Peyer's patch (tissue), 4 donors: ENCODE measurements at regions not wholly inside any gene's neighbourhood (a gene's known extent, or its start where the extent isn't known, plus 50 kb on each side); places are given as distances from the start of the nearest gene placed in this dataset.

Experiments
- DNase-seq, 3 donors: peaks; one replicate each; pipeline ENCODE4 v3.0.0-alpha.2; 2017 to 2019
- H3K27ac ChIP-seq, 4 donors: fragments of 200-600 bp; sonication (generic); one replicate each; pipeline ENCODE4 v1.5.1; 2016 to 2019
- H3K27me3 ChIP-seq, 2 donors: fragments of 200-600 bp; sonication (generic); one replicate each; pipeline ENCODE4 v1.5.1; 2019
- H3K36me3 ChIP-seq, 3 donors: fragments of 200-600 bp; sonication (generic); one replicate each; pipeline ENCODE4 v1.5.1; 2016 to 2019
- H3K4me1 ChIP-seq, 4 donors: fragments of 200-600 bp; sonication (generic); one replicate each; pipeline ENCODE4 v1.5.1; 2016 to 2019
- H3K4me3 ChIP-seq, 4 donors: fragments of 200-600 bp; sonication (generic); 1 replicate in 3 of 4; 2 replicates in 1 of 4; pipeline ENCODE4 v1.5.1; 2016 to 2019; ENCODE audit warnings: mild to moderate bottlenecking in 1 of 4
- H3K9me3 ChIP-seq, 4 donors: fragments of 200-600 bp; sonication (generic); one replicate each; pipeline ENCODE4 v1.5.1; 2016 to 2019; ENCODE audit warnings: mild to moderate bottlenecking in 1 of 4
- POLR2A ChIP-seq, 2 donors: fragments of 450-650 bp; IDR thresholded peaks; one replicate each; pipeline ENCODE4 v1.5.1; 2017; ENCODE audit warnings: antibody characterized with exemption in 2 of 2, mild to moderate bottlenecking in 2 of 2, moderate library complexity in 2 of 2
- TF ChIP-seq, protein P1 (sequence below), 6 experiments: fragments of 450-650 bp in 4 of 6; fragments of 200-600 bp in 2 of 6; sonication (generic) in 1 of 6; IDR thresholded peaks; one replicate each; pipeline ENCODE4 v1.5.1; 2017 to 2019; ENCODE audit warnings: antibody characterized with exemption in 6 of 6, mild to moderate bottlenecking in 3 of 6, moderate library complexity in 1 of 6

DNA sequence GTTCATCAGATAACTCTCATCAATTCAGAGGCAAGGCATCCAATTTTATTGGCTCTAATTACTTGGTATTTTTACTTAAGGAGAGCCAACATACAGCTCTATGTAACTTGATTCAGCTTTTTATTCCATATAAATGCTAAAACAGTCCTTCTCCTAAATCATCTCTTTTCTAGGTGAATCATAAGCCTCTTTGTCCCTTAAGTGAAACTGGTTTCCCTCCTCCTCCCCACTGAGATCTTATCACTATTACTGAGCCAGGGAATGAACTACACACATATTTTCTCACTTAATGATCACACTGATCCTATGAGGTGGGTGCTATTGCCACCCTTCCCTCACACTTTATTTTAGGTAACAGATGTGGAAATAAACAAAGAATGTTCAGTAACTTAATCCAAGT is 1143.8 kb downstream of the MAT2B start:
- TF ChIP-seq, protein P1, sequence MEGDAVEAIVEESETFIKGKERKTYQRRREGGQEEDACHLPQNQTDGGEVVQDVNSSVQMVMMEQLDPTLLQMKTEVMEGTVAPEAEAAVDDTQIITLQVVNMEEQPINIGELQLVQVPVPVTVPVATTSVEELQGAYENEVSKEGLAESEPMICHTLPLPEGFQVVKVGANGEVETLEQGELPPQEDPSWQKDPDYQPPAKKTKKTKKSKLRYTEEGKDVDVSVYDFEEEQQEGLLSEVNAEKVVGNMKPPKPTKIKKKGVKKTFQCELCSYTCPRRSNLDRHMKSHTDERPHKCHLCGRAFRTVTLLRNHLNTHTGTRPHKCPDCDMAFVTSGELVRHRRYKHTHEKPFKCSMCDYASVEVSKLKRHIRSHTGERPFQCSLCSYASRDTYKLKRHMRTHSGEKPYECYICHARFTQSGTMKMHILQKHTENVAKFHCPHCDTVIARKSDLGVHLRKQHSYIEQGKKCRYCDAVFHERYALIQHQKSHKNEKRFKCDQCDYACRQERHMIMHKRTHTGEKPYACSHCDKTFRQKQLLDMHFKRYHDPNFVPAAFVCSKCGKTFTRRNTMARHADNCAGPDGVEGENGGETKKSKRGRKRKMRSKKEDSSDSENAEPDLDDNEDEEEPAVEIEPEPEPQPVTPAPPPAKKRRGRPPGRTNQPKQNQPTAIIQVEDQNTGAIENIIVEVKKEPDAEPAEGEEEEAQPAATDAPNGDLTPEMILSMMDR (IDR thresholded peaks at IDR 0.05) = no peak
- no peak for TF ChIP-seq POLR2A (IDR thresholded peaks at IDR 0.05)
- H3K4me3 ChIP-seq = no peak overlapping the region
- H3K9me3 ChIP-seq = no peaks in the 10 kb centered on the region
- H3K4me1 ChIP-seq = no peaks in the 10 kb centered on the region
- H3K27me3 ChIP-seq = no peaks in the 10 kb centered on the region
- H3K36me3 ChIP-seq = no peaks in the 10 kb centered on the region
- H3K27ac ChIP-seq = no peak overlapping the region
- DNase-seq = no peak

DNA sequence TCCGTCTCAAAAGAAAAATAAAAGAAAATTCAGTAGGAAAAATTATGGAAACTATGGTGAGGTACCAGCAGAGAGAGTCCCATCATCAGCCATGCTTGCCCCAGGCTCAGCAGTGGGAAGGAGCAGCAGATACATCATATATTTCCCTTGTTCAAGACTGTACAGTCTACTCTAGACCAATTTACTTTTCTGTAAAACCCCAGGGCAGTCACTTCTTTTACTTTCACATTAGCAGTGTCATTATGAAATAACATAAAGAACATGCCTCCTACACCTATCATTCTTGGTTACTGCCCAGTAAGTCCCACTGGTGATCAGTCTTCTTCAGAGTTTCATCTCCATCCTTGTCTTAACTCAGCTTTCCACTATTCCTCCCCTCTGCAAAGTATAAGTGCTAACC is 1145.0 kb downstream of the MAT2B start:
- no peak for TF ChIP-seq POLR2A (IDR thresholded peaks at IDR 0.05)
- TF ChIP-seq, protein P1 (IDR thresholded peaks at IDR 0.05) = no peak
- H3K4me1 ChIP-seq = no peaks in the 10 kb centered on the region
- DNase-seq = no peak

DNA sequence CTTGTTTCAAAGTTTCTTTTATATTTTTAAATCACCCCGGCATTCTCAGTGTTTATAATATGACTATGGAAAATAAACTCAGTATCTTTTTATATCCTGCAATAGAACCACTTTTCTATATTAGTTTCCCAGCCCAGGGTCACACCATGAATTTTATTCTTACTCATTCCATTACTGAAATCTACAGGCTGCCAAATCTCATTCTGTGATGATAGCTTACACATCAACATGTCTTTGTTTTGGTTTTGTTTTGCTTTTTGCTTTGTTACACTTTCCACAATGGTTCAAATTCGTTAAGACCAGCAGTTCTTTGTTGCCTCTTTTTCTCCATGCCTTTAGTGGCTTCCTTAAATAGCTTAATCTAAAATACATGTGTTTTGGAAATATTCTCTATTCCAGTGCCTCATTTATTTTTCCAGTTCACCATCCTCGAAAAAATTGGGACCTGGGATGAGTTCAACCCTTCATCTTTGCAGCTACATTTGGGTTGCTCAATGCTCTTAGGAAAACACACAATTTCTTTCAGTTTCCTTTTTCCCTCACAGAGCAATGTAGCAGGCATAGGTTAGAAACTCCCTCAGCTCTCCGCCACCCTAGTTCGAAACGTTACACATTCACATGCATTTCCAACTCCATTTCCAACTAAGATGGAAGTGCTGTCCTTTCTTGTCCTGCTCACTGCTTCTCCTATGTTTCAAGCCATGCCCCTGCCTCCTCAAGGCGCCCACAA is 1146.3 kb downstream of the MAT2B start:
- Histone ChIP-seq H3K4me3 (no peak overlapping the region), H3K27ac (no peak overlapping the region), H3K36me3 (no peaks in the 10 kb centered on the region), H3K9me3 (no peaks in the 10 kb centered on the region), H3K4me1 (no peaks in the 10 kb centered on the region), H3K27me3 (no peaks in the 10 kb centered on the region)
- DNase-seq = no peak
- TF ChIP-seq, protein P1 (IDR thresholded peaks at IDR 0.05) = no peak
- no peak for TF ChIP-seq POLR2A (IDR thresholded peaks at IDR 0.05)

More for the DNA sequence above, 1145.0 kb downstream of the MAT2B start:
- Histone ChIP-seq H3K27me3 (no peaks in the 10 kb centered on the region), H3K27ac (no peak overlapping the region), H3K4me3 (no peak overlapping the region), H3K36me3 (no peaks in the 10 kb centered on the region), H3K9me3 (no peaks in the 10 kb centered on the region)

DNA sequence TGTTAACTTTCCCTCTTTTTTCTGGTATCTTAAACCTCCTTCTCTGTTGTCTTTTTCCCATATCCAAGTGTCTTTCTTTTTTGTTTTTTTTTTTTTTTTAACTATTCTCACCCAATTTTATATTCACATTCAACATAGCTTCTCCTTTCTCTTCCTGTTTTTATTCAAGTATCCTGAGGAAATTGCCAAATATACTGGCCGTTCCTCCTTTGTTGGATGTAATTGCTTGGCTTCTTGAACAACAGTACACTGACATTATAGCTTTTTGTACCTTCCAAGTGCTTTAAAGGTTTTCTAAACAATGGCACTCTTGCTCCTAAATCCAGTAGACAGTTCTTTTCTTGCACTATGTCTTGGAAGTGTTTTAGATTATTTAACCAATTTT is 1146.8 kb downstream of the MAT2B start:
- no peak overlapping the region for H3K4me3 ChIP-seq
- H3K4me1 ChIP-seq = no peaks in the 10 kb centered on the region
- no peak for TF ChIP-seq POLR2A (IDR thresholded peaks at IDR 0.05)
- TF ChIP-seq, protein P1 (IDR thresholded peaks at IDR 0.05) = no peak
- no peaks in the 10 kb centered on the region for H3K9me3 ChIP-seq
- no peaks in the 10 kb centered on the region for H3K36me3 ChIP-seq
- H3K27me3 ChIP-seq = no peaks in the 10 kb centered on the region
- H3K27ac ChIP-seq = no peak overlapping the region
- no peak for DNase-seq

DNA sequence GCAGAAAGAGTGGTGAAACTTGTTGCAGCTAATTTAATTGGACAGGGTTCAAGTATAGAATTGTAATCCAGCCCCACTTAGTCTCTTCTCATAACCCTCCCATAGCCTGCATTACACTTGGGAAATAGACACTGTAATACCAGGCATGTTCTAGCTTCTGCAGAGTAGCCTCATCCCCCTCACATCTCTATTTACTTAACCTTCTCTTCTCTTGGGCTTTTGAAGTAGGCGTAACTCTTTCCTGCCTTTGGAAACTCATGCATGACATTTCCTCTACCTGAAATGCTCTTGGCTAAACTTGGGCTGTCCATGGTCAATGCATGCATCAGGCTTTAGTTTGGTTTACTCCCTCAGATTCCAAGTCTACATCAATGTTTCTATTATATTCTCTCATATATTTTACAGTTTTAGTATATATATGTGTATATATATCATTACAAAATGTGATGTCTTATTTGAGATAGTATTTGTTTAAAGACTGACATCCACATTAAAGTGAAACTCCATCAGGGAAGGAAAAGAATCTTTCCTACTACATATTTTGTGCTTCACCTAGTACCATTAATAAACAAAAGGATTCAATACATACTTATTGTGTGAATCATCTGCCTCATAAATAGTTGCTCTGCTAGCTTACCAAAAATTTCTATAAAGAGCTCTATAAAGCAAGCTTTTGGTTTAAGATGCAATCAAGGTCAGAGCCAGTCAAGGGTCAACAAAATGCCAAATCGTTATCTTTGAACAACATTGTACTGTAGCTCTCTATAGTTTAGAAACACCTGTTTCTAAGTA is 1158.0 kb downstream of the MAT2B start:
- DNase-seq = no peak
- Histone ChIP-seq H3K9me3 (no peaks in the 10 kb centered on the region), H3K4me1 (no peaks in the 10 kb centered on the region), H3K36me3 (no peaks in the 10 kb centered on the region), H3K27me3 (no peaks in the 10 kb centered on the region), H3K27ac (no peak overlapping the region), H3K4me3 (no peak overlapping the region)
- TF ChIP-seq POLR2A (IDR thresholded peaks at IDR 0.05) = no peak
- TF ChIP-seq, protein P1 (IDR thresholded peaks at IDR 0.05) = no peak
